Motor neuron (in vitro differentiated cells): ENCODE measurements at regions not wholly inside any gene's neighbourhood (a gene's known extent, or its start where the extent isn't known, plus 50 kb on each side); places are given as distances from the start of the nearest gene placed in this dataset.
"Not testable (repeated sequence)": the region's sequence is repeated elsewhere in the genome, so short reads cannot be mapped to it uniquely, and the experiment has no call there.

Experiments
- ATAC-seq, 8 experiments: fragments of 200-7000 bp; cut with Tn5 transposase; replicated peaks in 6 of 8; 2 replicates each; pipeline ENCODE4 v1.8.0; 2021; ENCODE audit warnings: mild to moderate bottlenecking in 8 of 8, moderate library complexity in 8 of 8
- H3K27ac ChIP-seq, 2 donors: fragments of 250-450 bp; sonication (Bioruptor Pico); 2 replicates each; pipeline ENCODE4 v1.9.0; 2021; ENCODE audit warnings: antibody characterized with exemption in 2 of 2, mild to moderate bottlenecking in 2 of 2, moderate library complexity in 1 of 2
- H3K4me1 ChIP-seq, 2 donors: fragments of 250-450 bp; sonication (Bioruptor Pico); replicated peaks in 1 of 2; 2 replicates each; pipeline ENCODE4 v1.6.1; 2021; ENCODE audit warnings: antibody characterized with exemption in 2 of 2, mild to moderate bottlenecking in 2 of 2, moderate library complexity in 1 of 2
- H3K4me3 ChIP-seq, 5 donors: fragments of 250-450 bp; sonication (Bioruptor Pico); 2 replicates each; pipeline ENCODE4 v1.9.0; 2021; ENCODE audit warnings: antibody characterized with exemption in 5 of 5, mild to moderate bottlenecking in 5 of 5, moderate library complexity in 4 of 5
- WGBS, 10 experiments: fragments of 450-650 bp; shearing (Covaris generic); methylation state at CpG; one replicate each; pipeline ENCODE4 v1.0.0; 2022; 5-methylcytosine and 5-hydroxymethylcytosine counted together
- in situ Hi-C, 9 experiments: fragments of 400-800 bp; cut with MboI; loops; one replicate each; pipeline ENCODE4 v1.15.0; 2021; ENCODE audit warnings: low sequenced_read_pairs in 9 of 9, low pct_unique_long_range_greater_than_20kb in 2 of 9; ENCODE audit not compliant: unreplicated experiment in 9 of 9

DNA sequence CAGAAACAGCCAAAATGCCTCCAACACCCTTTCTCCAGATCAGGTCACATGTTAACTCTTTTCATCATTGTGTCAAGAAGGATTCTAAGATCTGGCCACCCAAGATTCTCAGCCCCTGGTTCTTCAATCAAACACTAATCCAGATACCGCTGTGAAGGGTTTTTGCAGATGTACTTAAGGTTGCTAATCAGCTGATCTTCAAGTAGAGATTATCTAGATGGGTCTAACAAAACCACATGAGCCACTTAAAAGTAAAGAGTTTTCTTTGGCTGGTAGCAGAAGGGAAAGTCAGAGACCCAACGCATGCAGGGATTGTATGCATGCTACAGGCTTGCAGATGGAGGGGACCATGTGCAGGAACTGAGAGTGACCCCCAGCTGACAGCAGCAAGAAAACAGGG, 267.9 kb downstream of the CDK5RAP2 start:
- no peak overlapping the region for H3K4me3 ChIP-seq
- in situ Hi-C loops = no loop called here
- no peak overlapping the region for H3K27ac ChIP-seq
- no peaks in the 10 kb centered on the region for H3K4me1 ChIP-seq
- 29 to 100% (median 89%) methylated on average over 1 of the region's 2 CpGs; no CpG with 5 or more reads in 5 of the 10 experiments for WGBS, 10 experiments
- ATAC-seq = no peak

DNA sequence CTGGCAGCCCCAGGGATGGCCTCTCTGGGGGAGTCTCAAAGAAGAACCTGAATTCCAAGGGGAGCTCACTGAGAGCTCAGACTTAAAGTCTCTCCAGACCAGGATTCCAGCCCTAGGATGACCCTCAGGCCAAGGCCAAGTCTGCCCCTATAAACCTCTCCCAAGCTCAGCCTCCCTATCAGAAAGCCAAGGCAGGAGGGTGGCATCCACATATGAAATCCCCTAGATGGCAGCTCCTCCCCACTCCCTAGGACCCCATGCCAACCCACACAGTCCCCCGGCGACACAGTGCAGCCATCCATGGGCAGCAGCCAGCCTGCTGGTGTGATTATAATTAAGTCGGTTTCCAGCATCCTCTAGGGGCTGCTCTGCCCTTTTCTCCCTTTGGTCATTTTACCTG, 269.9 kb downstream of the CDK5RAP2 start:
- Histone ChIP-seq H3K27ac (no peak overlapping the region), H3K4me1 (no peaks in the 10 kb centered on the region), H3K4me3 (no peak overlapping the region)
- WGBS, 10 experiments = 10 to 90% (median 40%) methylated on average over 1 to 2 of the region's 3 CpGs; no CpG with 5 or more reads in 6 of the 10 experiments
- no peak for ATAC-seq
- in situ Hi-C loops = no loop called here

DNA sequence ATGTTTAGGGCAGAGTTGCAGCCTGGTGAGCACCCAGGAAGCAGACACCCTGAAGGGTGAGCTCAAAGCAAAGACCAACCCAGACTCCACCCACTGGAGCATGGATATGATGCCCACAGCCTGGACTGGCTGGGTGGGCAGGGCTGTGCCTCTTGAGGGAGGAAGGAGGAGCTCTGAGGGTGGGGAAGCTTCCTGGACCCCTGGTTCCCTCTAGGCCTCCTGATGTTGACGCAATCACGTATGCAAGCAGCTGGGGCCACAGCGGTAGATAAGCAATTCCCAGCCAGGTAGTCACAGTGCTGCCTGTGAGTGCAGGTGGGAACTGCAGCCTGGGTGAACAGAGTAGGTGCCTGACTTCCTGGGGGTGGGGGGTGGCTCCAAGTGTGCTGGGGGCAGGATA, 271.5 kb downstream of the CDK5RAP2 start:
- Histone ChIP-seq H3K4me3 (no peak overlapping the region), H3K4me1 (no peaks in the 10 kb centered on the region), H3K27ac (no peak overlapping the region)
- WGBS, 10 experiments = 50% methylated on average over 2 of the region's 3 CpGs; no CpG with 5 or more reads in 9 of the 10 experiments
- peak in 1 of 8 experiments; percentile 34 for ATAC-seq
- in situ Hi-C loops = no loop called here

DNA sequence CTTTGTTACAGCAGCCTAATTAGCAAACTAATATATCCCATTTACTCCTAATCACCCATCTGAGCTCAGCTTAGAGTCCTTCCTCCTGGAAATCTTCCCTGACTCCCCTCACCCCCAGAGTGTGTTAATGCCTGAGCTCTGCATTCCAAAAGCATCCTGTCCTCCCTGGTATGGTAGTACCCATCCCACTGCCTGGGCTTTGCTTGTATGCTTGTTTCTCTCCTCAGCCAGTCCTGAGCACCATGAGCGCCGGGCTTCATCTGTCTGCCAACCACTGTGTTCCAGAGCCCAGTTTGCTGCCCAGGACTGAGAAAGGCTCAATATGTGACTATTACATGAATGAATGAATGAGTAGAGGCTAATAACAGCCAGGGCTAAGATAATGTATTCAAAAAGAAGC, 272.4 kb downstream of the CDK5RAP2 start:
- in situ Hi-C loops = no loop called here
- no peak for ATAC-seq
- WGBS, 10 experiments = 75 to 100% (median 83%) methylated on average over 1 to 2 of the region's 2 CpGs; no CpG with 5 or more reads in 5 of the 10 experiments
- Histone ChIP-seq H3K4me1 (no peaks in the 10 kb centered on the region), H3K27ac (no peak overlapping the region), H3K4me3 (no peak overlapping the region)

DNA sequence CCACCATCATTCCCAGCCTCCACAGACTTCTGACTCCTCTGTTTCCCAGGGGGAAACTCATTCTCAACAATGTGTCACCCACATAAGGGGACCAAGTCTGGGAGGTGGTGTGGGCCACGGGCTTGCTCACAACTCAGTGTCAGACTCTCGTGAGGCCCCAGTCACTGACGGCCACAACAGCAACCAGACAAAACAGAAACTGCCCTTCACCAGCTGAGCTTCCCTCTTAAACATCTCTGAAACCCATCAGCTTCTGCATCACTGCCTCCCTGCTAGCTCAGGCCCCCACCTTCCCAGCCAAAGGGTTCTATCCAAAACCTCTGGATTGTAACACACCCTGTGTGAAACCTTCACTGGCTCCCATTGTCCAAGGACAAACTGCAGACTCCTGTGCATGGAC, 273.4 kb downstream of the CDK5RAP2 start:
- 22 to 71% (median 47%) methylated on average over 1 to 3 of the region's 3 CpGs; no CpG with 5 or more reads in 5 of the 10 experiments for WGBS, 10 experiments
- Histone ChIP-seq H3K4me3 (no peak overlapping the region), H3K4me1 (no peaks in the 10 kb centered on the region), H3K27ac (no peak overlapping the region)
- in situ Hi-C loops = no loop called here
- ATAC-seq = no peak

DNA sequence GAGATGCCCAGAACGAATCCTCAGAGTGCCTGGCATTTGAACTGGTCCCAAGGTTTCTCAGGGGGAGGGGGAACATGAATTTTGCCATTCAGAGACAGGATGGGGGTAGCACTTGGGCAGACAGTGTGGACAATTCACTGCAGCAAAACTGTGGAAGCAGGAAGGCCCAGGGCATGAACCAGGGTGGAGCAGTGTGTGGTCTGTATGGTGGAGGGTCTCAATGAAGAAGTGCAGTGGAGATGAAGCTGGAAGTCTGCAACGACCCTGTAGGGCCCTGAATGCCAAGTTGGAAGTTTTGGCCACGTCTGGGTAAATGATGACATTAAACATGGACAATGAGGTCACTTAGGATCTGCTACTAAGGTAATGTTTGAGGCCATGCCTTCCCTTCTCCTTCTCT, 273.9 kb downstream of the CDK5RAP2 start:
- ATAC-seq = no peak

DNA sequence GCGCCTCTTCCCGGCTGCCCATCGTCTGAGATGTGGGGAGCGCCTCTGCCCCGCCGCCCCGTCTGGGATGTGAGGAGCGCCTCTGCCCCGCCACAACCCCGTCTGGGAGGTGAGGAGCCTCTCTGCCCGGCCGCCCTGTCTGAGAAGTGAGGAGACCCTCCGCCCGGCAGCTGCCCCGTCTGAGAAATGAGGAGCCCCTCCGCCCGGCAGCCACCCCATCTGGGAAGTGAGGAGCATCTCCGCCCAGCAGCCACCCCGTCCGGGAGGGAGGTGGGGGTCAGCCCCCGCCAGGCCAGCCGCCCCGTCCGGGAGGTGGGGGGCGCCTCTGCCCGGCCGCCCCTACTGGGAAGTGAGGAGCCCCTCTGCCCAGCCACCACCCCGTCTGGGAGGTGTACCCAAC, 275.1 kb downstream of the CDK5RAP2 start:
- H3K4me3 ChIP-seq, in situ Hi-C loops, ATAC-seq, H3K4me1 ChIP-seq, H3K27ac ChIP-seq: not testable (repeated sequence)
- WGBS, 10 experiments = no CpG with 5 or more reads among the region's 28 CpGs

More for the DNA sequence above, 273.9 kb downstream of the CDK5RAP2 start:
- WGBS, 10 experiments = 0 to 83% (median 60%) methylated on average over 1 to 2 of the region's 3 CpGs; no CpG with 5 or more reads in 1 of the 10 experiments
- H3K27ac ChIP-seq = no peak overlapping the region
- no peaks in the 10 kb centered on the region for H3K4me1 ChIP-seq
- H3K4me3 ChIP-seq = no peak overlapping the region
- in situ Hi-C loops = no loop called here

DNA sequence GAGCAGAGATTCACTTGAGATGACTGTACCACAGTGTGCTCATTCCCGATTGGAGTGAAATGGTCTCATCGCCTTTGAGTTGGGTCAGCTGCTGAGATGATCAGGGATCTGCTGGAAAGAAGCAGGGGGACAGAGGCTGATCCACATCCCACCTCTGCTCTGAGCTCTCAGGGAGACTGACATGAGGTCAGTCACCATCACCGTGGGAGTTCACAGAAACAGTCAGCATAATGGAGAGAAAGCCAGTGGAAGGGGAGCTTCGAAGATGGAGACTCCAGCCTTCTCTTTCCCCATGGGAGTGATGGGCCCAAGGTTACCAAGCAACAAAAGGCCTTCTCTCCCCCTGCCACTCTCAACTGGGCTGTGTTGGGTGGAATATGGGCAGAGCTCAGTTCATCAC, 276.4 kb downstream of the CDK5RAP2 start:
- in situ Hi-C loops = no loop called here
- Histone ChIP-seq H3K4me3 (no peak overlapping the region), H3K4me1 (no peaks in the 10 kb centered on the region), H3K27ac (no peak overlapping the region)
- no peak for ATAC-seq
- 28 to 100% (median 79%) methylated on average over 1 to 3 of the region's 4 CpGs; no CpG with 5 or more reads in 5 of the 10 experiments for WGBS, 10 experiments

DNA sequence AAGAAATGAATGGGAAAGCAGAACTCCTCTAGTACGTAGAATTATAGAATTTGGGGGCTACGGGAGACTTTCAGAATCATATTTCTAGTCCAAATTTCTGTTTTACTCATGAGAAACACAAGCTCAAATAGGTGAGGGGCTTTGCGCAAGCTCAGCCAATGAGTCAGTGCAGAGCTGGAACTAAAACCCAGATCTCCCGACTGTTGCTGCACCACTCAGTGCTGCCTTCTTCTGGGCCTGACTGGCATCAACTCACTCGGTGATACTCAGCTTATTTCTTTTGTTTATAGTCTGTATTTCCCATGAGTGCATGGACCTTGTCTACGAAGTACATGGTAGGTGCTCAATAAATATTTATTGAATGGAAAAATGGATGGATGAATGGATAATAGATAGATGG, 280.2 kb downstream of the CDK5RAP2 start:
- ATAC-seq = no peak
- H3K4me1 ChIP-seq = no peaks in the 10 kb centered on the region
- H3K27ac ChIP-seq = no peak overlapping the region
- no peak overlapping the region for H3K4me3 ChIP-seq
- in situ Hi-C loops = no loop called here
- 17 to 100% (median 69%) methylated on average over 1 to 6 of the region's 6 CpGs; no CpG with 5 or more reads in 2 of the 10 experiments for WGBS, 10 experiments

DNA sequence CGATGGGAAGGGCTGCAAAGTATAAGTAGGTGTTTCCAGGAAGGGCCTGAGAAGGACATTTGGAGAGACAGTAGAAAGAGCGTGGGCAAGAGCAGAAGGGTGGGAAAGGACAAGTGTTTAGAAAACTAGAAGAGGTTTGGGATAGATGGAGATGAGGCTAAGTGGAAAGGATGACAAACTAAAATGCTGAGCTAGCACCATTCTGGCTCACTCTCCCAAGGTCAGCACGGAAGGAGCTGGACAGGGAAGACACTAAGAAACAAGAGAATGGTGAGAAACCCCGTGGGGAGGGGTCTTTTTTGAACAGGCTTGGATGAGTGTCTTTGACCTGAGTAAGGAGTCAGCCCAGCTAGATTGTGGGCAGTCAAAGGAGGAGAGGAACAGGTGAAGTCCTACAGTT, 286.0 kb downstream of the CDK5RAP2 start:
- ATAC-seq = no peak
- no peak overlapping the region for H3K4me3 ChIP-seq
- WGBS, 10 experiments = 25 to 75% (median 52%) methylated on average over 1 to 4 of the region's 4 CpGs
- H3K4me1 ChIP-seq = no peaks in the 10 kb centered on the region
- no peak overlapping the region for H3K27ac ChIP-seq
- in situ Hi-C loops = no loop called here

DNA sequence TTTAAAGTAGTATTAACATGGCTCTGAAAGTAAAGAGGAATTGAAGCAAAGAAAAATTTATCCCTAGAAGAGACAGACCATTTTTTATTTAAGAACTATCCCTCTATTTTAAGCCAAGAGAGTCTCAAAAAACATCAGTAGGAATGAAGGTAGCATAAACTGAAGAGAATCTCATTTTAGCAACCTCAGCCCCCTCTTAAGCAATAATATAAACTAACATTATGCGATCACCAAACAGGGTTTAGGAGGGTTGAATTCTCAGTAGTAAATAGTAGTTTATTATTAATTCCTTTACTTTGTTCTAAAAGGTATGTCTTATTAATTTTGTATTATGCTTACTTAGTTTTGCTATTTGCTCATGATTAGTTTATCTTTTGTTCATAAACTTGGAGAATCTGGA, 287.4 kb downstream of the CDK5RAP2 start:
- 0 to 33% (median 0%) methylated on average over 1 of the region's 1 CpG; no CpG with 5 or more reads in 5 of the 10 experiments for WGBS, 10 experiments
- in situ Hi-C loops = no loop called here
- ATAC-seq = no peak
- Histone ChIP-seq H3K4me1 (no peaks in the 10 kb centered on the region), H3K4me3 (no peak overlapping the region), H3K27ac (no peak overlapping the region)

DNA sequence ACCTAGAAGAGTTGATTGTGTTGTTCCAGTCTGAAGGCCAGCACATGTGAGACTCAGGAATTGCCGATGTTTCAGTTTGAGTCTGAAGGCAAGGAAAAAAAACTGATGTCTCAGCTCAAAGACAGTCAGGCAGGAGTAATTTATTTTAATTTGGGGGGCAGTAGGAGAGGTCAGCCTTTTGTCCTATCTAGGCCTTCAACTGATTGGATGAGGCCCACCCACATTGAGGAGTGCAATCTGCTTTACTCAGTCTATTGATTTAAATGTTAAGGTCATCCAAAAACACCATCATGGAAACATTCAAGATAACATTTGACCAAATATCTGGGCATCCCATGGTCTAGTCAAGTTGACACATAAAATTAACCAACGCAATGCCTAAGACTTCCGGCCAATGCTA, 288.9 kb downstream of the CDK5RAP2 start:
- ATAC-seq = no peak
- Histone ChIP-seq H3K27ac (no peak overlapping the region), H3K4me3 (no peak overlapping the region), H3K4me1 (no peaks in the 10 kb centered on the region)
- whole genome bisulfite sequencing, 10 experiments = 60 to 100% (median 90%) methylated on average over 1 to 3 of the region's 3 CpGs; no CpG with 5 or more reads in 1 of the 10 experiments
- in situ Hi-C loops = no loop called here

DNA sequence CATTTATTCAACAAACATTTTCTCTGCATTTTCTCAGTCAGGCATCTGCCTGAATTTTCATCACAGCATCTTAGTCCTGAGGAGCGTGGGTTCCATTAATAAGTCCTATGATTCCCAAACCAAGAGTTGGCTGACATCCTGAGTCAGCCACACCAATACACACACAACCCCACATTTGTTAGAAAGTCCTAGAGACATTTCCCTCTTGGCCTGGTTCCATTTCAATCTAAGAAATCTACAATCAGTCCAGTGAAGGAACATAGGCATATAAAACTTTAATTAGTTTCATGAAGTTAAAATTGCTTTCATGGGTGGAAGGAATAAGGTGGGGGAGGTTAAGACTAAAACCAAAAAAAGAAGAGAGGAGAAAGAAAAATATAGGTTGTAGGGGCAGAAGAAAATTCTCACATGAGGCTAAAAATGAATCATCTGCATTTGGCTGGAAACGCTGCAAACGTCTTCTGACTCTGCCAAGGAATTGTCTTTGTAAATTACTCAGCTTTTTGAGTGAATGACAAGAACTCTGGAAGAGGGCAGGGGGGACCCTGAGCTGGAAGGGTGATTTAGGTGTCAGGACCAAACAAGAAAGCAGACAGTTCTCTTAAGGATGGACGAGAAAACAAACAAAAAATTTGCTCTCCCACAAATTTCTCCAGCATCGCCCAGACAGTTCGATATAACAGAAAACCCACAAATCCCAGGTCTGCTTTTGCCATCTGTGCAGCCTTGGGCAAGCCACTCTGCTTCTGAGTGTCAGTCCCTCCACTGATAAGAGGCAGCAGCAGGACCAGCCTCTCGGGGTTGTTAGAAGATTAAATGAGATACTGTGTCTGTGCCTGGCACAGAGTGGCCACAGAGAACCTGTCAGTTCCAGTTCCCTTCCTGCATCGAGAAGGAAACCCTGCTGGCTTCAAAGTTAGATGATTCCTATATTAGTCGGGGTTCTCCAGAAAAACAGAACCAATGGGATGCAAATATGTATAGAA, 289.7 kb downstream of the CDK5RAP2 start:
- ATAC-seq = no peak
- no peak overlapping the region for H3K4me3 ChIP-seq
- 0 to 82% (median 45%) methylated on average over 2 to 9 of the region's 9 CpGs; no CpG with 5 or more reads in 2 of the 10 experiments for WGBS, 10 experiments
- H3K27ac ChIP-seq = no peak overlapping the region
- in situ Hi-C loops = no loop called here
- H3K4me1 ChIP-seq = no peaks in the 10 kb centered on the region

DNA sequence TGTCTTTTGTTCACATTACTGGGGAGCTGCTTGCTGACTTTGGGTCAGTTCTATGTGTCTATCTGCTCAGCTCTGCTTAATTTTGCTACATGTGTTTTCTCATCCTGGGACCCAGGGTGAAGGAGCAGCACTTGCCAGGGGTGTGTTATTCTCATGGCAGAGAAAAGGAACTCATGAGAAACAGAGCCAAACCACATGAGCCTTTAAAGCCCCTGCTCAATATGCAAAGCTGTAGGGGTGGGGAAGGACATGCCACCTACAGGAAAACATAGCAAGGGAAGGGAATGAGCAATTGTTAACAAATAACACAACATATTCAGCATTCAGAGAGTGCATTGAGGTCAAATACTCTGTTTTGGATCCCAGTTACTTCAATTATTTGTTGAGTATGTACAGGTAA, 290.9 kb downstream of the CDK5RAP2 start:
- ATAC-seq = peak in 3 of 8 experiments; percentile 19 to 56 (median 37)
- in situ Hi-C loops = no loop called here
- H3K27ac ChIP-seq = no peak overlapping the region

More for the DNA sequence above, 290.9 kb downstream of the CDK5RAP2 start:
- Histone ChIP-seq H3K4me3 (no peak overlapping the region), H3K4me1 (no peaks in the 10 kb centered on the region)
